OCI-LY7 (cell line): ENCODE measurements at regions not wholly inside any gene's neighbourhood (a gene's known extent, or its start where the extent isn't known, plus 50 kb on each side); places are given as distances from the start of the nearest gene placed in this dataset.

Experiments
- BruUV-seq: library from RNA; stranded (reverse); fragments of 400-500 nt; replicated peaks from 2 replicates; lab custom pipeline; 2021; lab: Mats Ljungman, UMichigan
- CTCF ChIA-PET: fragments of 300-600 bp; sonication (Branson Sonifier 250); formaldehyde crosslinking; loops from one replicate; lab custom pipeline; 2022; ENCODE audit warnings: antibody characterized with exemption; ENCODE audit not compliant: unreplicated experiment; lab: Charles Lee
- POLR2A ChIA-PET: fragments of 300-600 bp; sonication (Branson Sonifier 250); formaldehyde crosslinking; loops from one replicate; lab custom pipeline; 2022; ENCODE audit warnings: antibody characterized with exemption; lab: Charles Lee
- DNase-seq: peaks from one replicate; pipeline ENCODE4 v3.0.0-alpha.2; 2015; ENCODE audit warnings: low spot score
- H2AFZ ChIP-seq: fragments of 200-600 bp; sonication (generic), shearing (Covaris generic); 2 replicates; pipeline ENCODE4 v1.6.1; 2014; ENCODE audit warnings: mild to moderate bottlenecking, antibody characterized with exemption, low read length, moderate library complexity
- H3K27ac ChIP-seq: fragments of 200-600 bp; sonication (generic); 2 replicates; pipeline ENCODE4 v1.5.1; 2014; ENCODE audit warnings: mixed run types, low read depth, mild to moderate bottlenecking, moderate library complexity, low read length, inconsistent platforms; ENCODE audit not compliant: poor library complexity, severe bottlenecking
- H3K36me3 ChIP-seq: fragments of 200-600 bp; sonication (generic); 2 replicates; pipeline ENCODE4 v1.6.1; 2014; ENCODE audit warnings: mild to moderate bottlenecking, antibody characterized with exemption, low read length, moderate library complexity, mixed read lengths; ENCODE audit not compliant: insufficient read depth
- H3K4me1 ChIP-seq: fragments of 200-600 bp; sonication (generic); 2 replicates; pipeline ENCODE4 v1.5.1; 2014; ENCODE audit warnings: mild to moderate bottlenecking, low read length; ENCODE audit not compliant: insufficient read depth, poor library complexity, severe bottlenecking
- H3K4me2 ChIP-seq: fragments of 200-600 bp; sonication (generic); 2 replicates; pipeline ENCODE4 v1.6.1; 2014; ENCODE audit warnings: mild to moderate bottlenecking, low read length
- H3K4me3 ChIP-seq: fragments of 200-600 bp; sonication (generic); 2 replicates; pipeline ENCODE4 v1.5.1; 2014; ENCODE audit warnings: mild to moderate bottlenecking, low read depth, low read length; ENCODE audit not compliant: poor library complexity, severe bottlenecking
- H3K79me2 ChIP-seq: fragments of 200-600 bp; sonication (generic); 2 replicates; pipeline ENCODE4 v1.6.1; 2016; ENCODE audit warnings: low read depth, mild to moderate bottlenecking, low read length, moderate library complexity, mixed read lengths; ENCODE audit not compliant: insufficient read depth
- H3K9me2 ChIP-seq: fragments of 200-600 bp; sonication (generic); 2 replicates; pipeline ENCODE4 v1.6.1; 2016; ENCODE audit warnings: mild to moderate bottlenecking, low read length, mixed read lengths; ENCODE audit not compliant: insufficient read depth
- H3K9me3 ChIP-seq: fragments of 200-600 bp; sonication (generic); 2 replicates; pipeline ENCODE4 v1.6.1; 2014; ENCODE audit warnings: mild to moderate bottlenecking, mixed run types, low read length, mixed read lengths
- H4K20me1 ChIP-seq: fragments of 200-600 bp; sonication (generic); 2 replicates; pipeline ENCODE4 v1.6.1; 2014; ENCODE audit warnings: mild to moderate bottlenecking, antibody characterized with exemption, low read length, moderate library complexity, mixed read lengths; ENCODE audit not compliant: insufficient read depth
- EZH2phosphoT487 ChIP-seq: fragments of 200-600 bp; sonication (generic); IDR thresholded peaks from 2 replicates; pipeline ENCODE4 v1.6.1; 2018; ENCODE audit warnings: low read depth, borderline replicate concordance, mild to moderate bottlenecking, mixed run types, antibody characterized with exemption, low read length, moderate library complexity, mixed read lengths
- intact Hi-C: fragments of 100-400 bp; cut with micrococcal nuclease; formaldehyde crosslinking; loops from one replicate; pipeline ENCODE4 v1.10.0; 2022; ENCODE audit not compliant: unreplicated experiment
- TF ChIP-seq, protein P1 (sequence below): fragments of 200-600 bp; sonication (generic); conservative IDR thresholded peaks from 2 replicates; pipeline ENCODE4 v1.5.1; 2014; ENCODE audit warnings: mild to moderate bottlenecking, antibody characterized with exemption, low read length, moderate library complexity, mixed read lengths

DNA sequence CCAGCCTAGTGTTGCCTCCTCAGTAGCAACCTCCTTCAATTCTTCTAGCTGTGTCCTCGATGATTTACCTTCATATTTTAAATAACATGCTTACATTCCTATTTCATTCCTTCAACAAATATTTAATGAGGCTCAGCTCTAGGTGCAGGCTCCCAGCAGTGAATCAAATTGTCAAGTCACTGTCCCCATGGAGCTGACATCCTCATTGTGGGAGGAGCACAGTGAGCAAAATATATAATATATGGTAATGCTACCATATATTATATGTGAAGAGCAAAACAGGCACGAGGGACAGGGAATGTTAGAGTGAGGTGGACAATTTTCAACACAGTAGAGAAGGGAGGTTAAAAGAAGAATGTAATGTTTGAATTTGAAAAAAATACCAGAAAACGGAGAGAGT, 869.1 kb downstream of the SLC4A3 start:
- no peak overlapping the region for H2AFZ ChIP-seq
- H3K27ac ChIP-seq = no peak overlapping the region
- intact Hi-C loops = no loop called here
- no peak overlapping the region for H3K4me3 ChIP-seq
- no peaks in the 10 kb centered on the region for H4K20me1 ChIP-seq
- no peaks in the 10 kb centered on the region for H3K9me2 ChIP-seq
- TF ChIP-seq, protein P1, sequence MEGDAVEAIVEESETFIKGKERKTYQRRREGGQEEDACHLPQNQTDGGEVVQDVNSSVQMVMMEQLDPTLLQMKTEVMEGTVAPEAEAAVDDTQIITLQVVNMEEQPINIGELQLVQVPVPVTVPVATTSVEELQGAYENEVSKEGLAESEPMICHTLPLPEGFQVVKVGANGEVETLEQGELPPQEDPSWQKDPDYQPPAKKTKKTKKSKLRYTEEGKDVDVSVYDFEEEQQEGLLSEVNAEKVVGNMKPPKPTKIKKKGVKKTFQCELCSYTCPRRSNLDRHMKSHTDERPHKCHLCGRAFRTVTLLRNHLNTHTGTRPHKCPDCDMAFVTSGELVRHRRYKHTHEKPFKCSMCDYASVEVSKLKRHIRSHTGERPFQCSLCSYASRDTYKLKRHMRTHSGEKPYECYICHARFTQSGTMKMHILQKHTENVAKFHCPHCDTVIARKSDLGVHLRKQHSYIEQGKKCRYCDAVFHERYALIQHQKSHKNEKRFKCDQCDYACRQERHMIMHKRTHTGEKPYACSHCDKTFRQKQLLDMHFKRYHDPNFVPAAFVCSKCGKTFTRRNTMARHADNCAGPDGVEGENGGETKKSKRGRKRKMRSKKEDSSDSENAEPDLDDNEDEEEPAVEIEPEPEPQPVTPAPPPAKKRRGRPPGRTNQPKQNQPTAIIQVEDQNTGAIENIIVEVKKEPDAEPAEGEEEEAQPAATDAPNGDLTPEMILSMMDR = no peak
- no peak for TF ChIP-seq EZH2phosphoT487
- H3K4me1 ChIP-seq = no peaks in the 10 kb centered on the region
- H3K36me3 ChIP-seq = no peaks in the 10 kb centered on the region
- no peaks in the 10 kb centered on the region for H3K9me3 ChIP-seq
- no peak overlapping the region for H3K4me2 ChIP-seq
- no peaks in the 10 kb centered on the region for H3K79me2 ChIP-seq
- CTCF ChIA-PET = no interaction called here
- no TSS peak for BruUV-seq
- no peak for DNase-seq
- POLR2A ChIA-PET = interaction anchor here (0.6 kb wide), 1 partner anchor 1241 kb away, joined by 3 read pairs; no protein-coding TSS in a partner anchor

DNA sequence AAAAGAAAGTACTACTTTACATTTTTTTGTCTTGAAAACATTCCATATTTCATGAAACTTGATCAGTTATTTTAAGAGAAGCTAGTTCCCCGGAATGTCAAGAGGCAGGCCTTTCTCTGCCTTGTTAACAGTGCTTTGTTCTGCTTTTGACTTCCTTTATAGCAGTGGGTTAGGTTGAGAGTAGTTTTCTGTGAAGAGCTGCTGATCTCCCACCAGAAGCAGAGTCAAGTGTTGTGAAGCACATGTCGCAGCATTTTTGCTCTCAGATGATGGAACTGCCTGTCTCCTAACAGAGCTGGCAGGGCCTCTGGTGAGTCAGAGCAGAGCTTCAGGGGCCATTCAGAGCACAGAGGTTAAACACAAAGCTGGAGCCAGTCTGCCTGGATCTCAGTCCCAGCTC, 871.8 kb downstream of the SLC4A3 start:
- Histone ChIP-seq H3K9me3 (no peaks in the 10 kb centered on the region), H3K4me1 (no peaks in the 10 kb centered on the region), H3K79me2 (no peaks in the 10 kb centered on the region), H3K36me3 (no peaks in the 10 kb centered on the region), H4K20me1 (no peaks in the 10 kb centered on the region), H3K9me2 (no peaks in the 10 kb centered on the region), H3K27ac (no peak overlapping the region), H2AFZ (no peak overlapping the region), H3K4me2 (no peak overlapping the region), H3K4me3 (no peak overlapping the region)
- CTCF ChIA-PET = no interaction called here
- no TSS peak for BruUV-seq
- POLR2A ChIA-PET = interaction anchor here (0.6 kb wide), 1 partner anchor 249 kb away, joined by 3 read pairs; no protein-coding TSS in a partner anchor
- intact Hi-C loops = no loop called here
- TF ChIP-seq, protein P1 = no peak
- no peak for TF ChIP-seq EZH2phosphoT487
- DNase-seq = no peak

DNA sequence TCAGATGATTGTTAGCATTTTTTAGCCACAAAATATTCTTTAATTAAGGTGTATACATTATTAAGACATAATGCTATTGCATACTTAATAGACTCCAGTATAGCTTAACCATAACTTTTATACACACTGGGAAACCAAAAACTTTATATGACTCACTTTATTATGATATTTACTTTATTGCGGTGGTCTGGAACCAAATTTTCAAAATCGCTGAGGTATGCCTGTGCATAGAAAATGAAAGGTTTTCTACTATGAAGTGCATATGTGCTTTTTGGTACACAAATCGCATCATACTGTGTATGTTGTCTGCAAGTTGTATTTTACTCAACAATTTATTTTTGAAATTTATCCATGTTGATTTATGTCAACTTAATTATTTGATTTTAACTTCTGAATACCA, 875.1 kb downstream of the SLC4A3 start:
- TF ChIP-seq, protein P1 = no peak
- no peak for TF ChIP-seq EZH2phosphoT487
- Histone ChIP-seq H2AFZ (no peak overlapping the region), H3K27ac (no peak overlapping the region), H3K4me1 (no peaks in the 10 kb centered on the region), H3K36me3 (no peaks in the 10 kb centered on the region), H3K9me2 (no peaks in the 10 kb centered on the region), H3K9me3 (no peaks in the 10 kb centered on the region), H3K4me3 (no peak overlapping the region), H3K4me2 (no peak overlapping the region), H4K20me1 (no peaks in the 10 kb centered on the region), H3K79me2 (no peaks in the 10 kb centered on the region)
- DNase-seq = no peak
- BruUV-seq = no TSS peak
- intact Hi-C loops = no loop called here
- ChIA-PET CTCF (no interaction called here), POLR2A (no interaction called here)
